NCI-H2196 (cell line): ENCODE measurements at regions not wholly inside any gene's neighbourhood (a gene's known extent, or its start where the extent isn't known, plus 50 kb on each side); places are given as distances from the start of the nearest gene placed in this dataset.
"Not testable (repeated sequence)": the region's sequence is repeated elsewhere in the genome, so short reads cannot be mapped to it uniquely, and the experiment has no call there.

Source experiments
- DNase-seq: peaks from one replicate; lab custom pipeline; 2025; ENCODE audit not compliant: unreplicated experiment; lab: John Stamatoyannopoulos, UW

- no peak for DNase-seq
Measured at GRCh38 chr6:23692184-23692583, 433.8 kb upstream of the NRSN1 start.

- no peak for DNase-seq
Measured at GRCh38 chr6:23696992-23697391, 429.0 kb upstream of the NRSN1 start.

- DNase-seq = no peak
Measured at GRCh38 chr6:23704479-23705052, 421.4 kb upstream of the NRSN1 start.

- DNase-seq = no peak
Measured at GRCh38 chr6:23705697-23706096, 420.3 kb upstream of the NRSN1 start.

GRCh38 chr6:23712756-23713155, 413.3 kb upstream of the NRSN1 start:
- DNase-seq = no peak

GRCh38 chr6:23713211-23713610, 412.8 kb upstream of the NRSN1 start:
- no peak for DNase-seq

GRCh38 chr6:23728707-23729106, 397.3 kb upstream of the NRSN1 start:
- no peak for DNase-seq

- DNase-seq = no peak
Measured at GRCh38 chr6:23731609-23732008, 394.4 kb upstream of the NRSN1 start.

GRCh38 chr6:23732521-23732920, 393.5 kb upstream of the NRSN1 start:
- DNase-seq = no peak

- no peak for DNase-seq
Measured at GRCh38 chr6:23735151-23735550, 390.9 kb upstream of the NRSN1 start.

- DNase-seq = no peak
Measured at GRCh38 chr6:23736577-23736976, 389.4 kb upstream of the NRSN1 start.

- DNase-seq = no peak
Measured at GRCh38 chr6:23747239-23747638, 378.8 kb upstream of the NRSN1 start.

- no peak for DNase-seq
Measured at GRCh38 chr6:23752414-23752813, 373.6 kb upstream of the NRSN1 start.

- no peak for DNase-seq
Measured at GRCh38 chr6:23754197-23754596, 371.8 kb upstream of the NRSN1 start.

- DNase-seq = no peak
Measured at GRCh38 chr6:23775127-23775526, 350.9 kb upstream of the NRSN1 start.

GRCh38 chr6:23783901-23784300, 342.1 kb upstream of the NRSN1 start:
- no peak for DNase-seq

GRCh38 chr6:23784301-23784919, 341.6 kb upstream of the NRSN1 start:
- DNase-seq = no peak

- no peak for DNase-seq
Measured at GRCh38 chr6:23790756-23791155, 335.3 kb upstream of the NRSN1 start.

- no peak for DNase-seq
Measured at GRCh38 chr6:23797041-23797440, 329.0 kb upstream of the NRSN1 start.

GRCh38 chr6:23804289-23804688, 321.7 kb upstream of the NRSN1 start:
- not testable (repeated sequence) for DNase-seq

- not testable (repeated sequence) for DNase-seq
Measured at GRCh38 chr6:23821141-23821540, 304.9 kb upstream of the NRSN1 start.

GRCh38 chr6:23823421-23823820, 302.6 kb upstream of the NRSN1 start:
- no peak for DNase-seq

- DNase-seq = no peak
Measured at GRCh38 chr6:23826572-23826971, 299.4 kb upstream of the NRSN1 start.
